ENCODE measurements at regions not wholly inside any gene's neighbourhood (a gene's known extent, or its start where the extent isn't known, plus 50 kb on each side); places are given as distances from the start of the nearest gene placed in this dataset.

GRCh38 chr11:15697437-15698236 lies 582.9 kb downstream of the INSC start:
- no peak overlapping the region for H3K27ac ChIP-seq
- no peak for DNase-seq

DNA sequence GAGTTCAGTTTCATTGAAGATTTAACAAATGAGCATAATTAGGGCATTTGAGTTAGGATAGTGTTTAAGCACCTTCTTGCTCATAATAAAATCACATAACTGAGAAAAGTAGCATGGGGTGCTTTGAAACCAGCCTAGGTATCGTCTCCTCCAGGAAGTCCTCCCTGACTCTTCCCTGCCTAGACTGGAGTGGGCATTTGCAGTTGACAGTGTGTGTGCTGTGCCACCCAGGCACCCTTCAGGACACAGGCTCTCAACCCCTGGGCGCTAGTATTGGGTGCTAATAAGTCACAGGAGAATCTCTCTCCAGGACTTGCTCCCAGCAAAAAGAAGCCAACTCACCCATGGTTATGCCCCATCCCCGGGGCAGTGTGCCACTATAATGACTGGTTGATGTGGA lies 584.1 kb downstream of the INSC start:
- Histone ChIP-seq H3K27me3 (no peaks in the 10 kb centered on the region), H3K4me3 (no peak overlapping the region), H3K36me3 (no peaks in the 10 kb centered on the region), H3K4me1 (no peaks in the 10 kb centered on the region), H3K9me3 (no peaks in the 10 kb centered on the region), H3K27ac (no peak overlapping the region)
- DNase-seq, result no peak
- TF ChIP-seq POLR2A (IDR thresholded peaks at IDR 0.05), result no peak
- TF ChIP-seq, protein P1, sequence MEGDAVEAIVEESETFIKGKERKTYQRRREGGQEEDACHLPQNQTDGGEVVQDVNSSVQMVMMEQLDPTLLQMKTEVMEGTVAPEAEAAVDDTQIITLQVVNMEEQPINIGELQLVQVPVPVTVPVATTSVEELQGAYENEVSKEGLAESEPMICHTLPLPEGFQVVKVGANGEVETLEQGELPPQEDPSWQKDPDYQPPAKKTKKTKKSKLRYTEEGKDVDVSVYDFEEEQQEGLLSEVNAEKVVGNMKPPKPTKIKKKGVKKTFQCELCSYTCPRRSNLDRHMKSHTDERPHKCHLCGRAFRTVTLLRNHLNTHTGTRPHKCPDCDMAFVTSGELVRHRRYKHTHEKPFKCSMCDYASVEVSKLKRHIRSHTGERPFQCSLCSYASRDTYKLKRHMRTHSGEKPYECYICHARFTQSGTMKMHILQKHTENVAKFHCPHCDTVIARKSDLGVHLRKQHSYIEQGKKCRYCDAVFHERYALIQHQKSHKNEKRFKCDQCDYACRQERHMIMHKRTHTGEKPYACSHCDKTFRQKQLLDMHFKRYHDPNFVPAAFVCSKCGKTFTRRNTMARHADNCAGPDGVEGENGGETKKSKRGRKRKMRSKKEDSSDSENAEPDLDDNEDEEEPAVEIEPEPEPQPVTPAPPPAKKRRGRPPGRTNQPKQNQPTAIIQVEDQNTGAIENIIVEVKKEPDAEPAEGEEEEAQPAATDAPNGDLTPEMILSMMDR (IDR thresholded peaks at IDR 0.05), result no peak

More at GRCh38 chr11:15697437-15698236, 582.9 kb downstream of the INSC start:
- TF ChIP-seq POLR2A (IDR thresholded peaks at IDR 0.05), result no peak
- TF ChIP-seq, protein P1 (IDR thresholded peaks at IDR 0.05), result no peak
- no peaks in the 10 kb centered on the region for H3K9me3 ChIP-seq
- no peak overlapping the region for H3K4me3 ChIP-seq
- no peaks in the 10 kb centered on the region for H3K36me3 ChIP-seq
- H3K27me3 ChIP-seq, result no peaks in the 10 kb centered on the region
- no peaks in the 10 kb centered on the region for H3K4me1 ChIP-seq

- Histone ChIP-seq H3K27me3 (no peaks in the 10 kb centered on the region), H3K36me3 (no peaks in the 10 kb centered on the region), H3K4me1 (no peaks in the 10 kb centered on the region), H3K27ac (no peak overlapping the region), H3K9me3 (no peaks in the 10 kb centered on the region), H3K4me3 (no peak overlapping the region)
- no peak for DNase-seq
- TF ChIP-seq, protein P1 (IDR thresholded peaks at IDR 0.05), result no peak
- TF ChIP-seq POLR2A (IDR thresholded peaks at IDR 0.05), result no peak
These were observed 585.3 kb downstream of the INSC start for GRCh38 chr11:15699978-15700377.

DNA sequence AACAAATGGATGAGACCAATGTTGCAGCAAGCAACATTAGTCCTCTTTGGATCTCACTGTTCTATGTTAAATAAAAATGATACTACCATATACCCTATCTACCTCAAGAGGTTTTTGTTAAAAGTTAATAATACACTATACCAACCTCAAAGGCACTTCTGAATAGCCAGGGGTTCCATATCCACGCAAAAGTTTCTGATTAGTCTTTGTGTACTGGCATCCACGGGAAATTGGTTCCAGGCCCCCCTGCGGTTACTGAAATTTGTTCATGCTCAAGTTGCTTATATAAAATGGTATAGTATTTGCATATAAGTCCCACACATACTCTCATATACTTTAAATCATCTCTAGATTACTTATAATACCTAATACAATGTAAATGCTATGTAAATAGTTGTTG lies 585.7 kb downstream of the INSC start:
- H3K4me1 ChIP-seq, result no peaks in the 10 kb centered on the region
- H3K27ac ChIP-seq, result no peak overlapping the region
- H3K4me3 ChIP-seq, result no peak overlapping the region
- H3K9me3 ChIP-seq, result no peaks in the 10 kb centered on the region
- H3K27me3 ChIP-seq, result no peaks in the 10 kb centered on the region
- no peak for DNase-seq
- TF ChIP-seq POLR2A (IDR thresholded peaks at IDR 0.05), result no peak
- TF ChIP-seq, protein P1 (IDR thresholded peaks at IDR 0.05), result no peak
- H3K36me3 ChIP-seq, result no peaks in the 10 kb centered on the region

- Histone ChIP-seq H3K4me1 (no peaks in the 10 kb centered on the region), H3K27ac (no peak overlapping the region), H3K9me3 (no peaks in the 10 kb centered on the region), H3K4me3 (no peak overlapping the region), H3K27me3 (no peaks in the 10 kb centered on the region), H3K36me3 (no peaks in the 10 kb centered on the region)
- no peak for DNase-seq
- TF ChIP-seq, protein P1 (IDR thresholded peaks at IDR 0.05), result no peak
- TF ChIP-seq POLR2A (IDR thresholded peaks at IDR 0.05), result no peak
These were observed 589.3 kb downstream of the INSC start for GRCh38 chr11:15704064-15704463.
